Common myeloid progenitor, CD34-positive (primary cell): ENCODE measurements at regions not wholly inside any gene's neighbourhood (a gene's known extent, or its start where the extent isn't known, plus 50 kb on each side); places are given as distances from the start of the nearest gene placed in this dataset.

Source experiments
- CTCF ChIA-PET: fragments of 350-600 bp; sonication (Branson Sonifier 250); formaldehyde crosslinking; loops from one replicate; lab custom pipeline; 2021; ENCODE audit warnings: antibody characterized with exemption; lab: Charles Lee
- POLR2A ChIA-PET: fragments of 350-600 bp; sonication (Branson Sonifier 250); formaldehyde crosslinking; loops from one replicate; lab custom pipeline; 2021; ENCODE audit warnings: antibody characterized with exemption; lab: Charles Lee
- DNase-seq, 3 donors: peaks; one replicate each; pipeline versions ENCODE4 v3.0.0 to v3.0.0-alpha.2; 2013
- H3K27ac ChIP-seq, 2 experiments: 1 replicate in 1 of 2; 2 replicates in 1 of 2; pipeline ENCODE4 v1.7.0; 2013; ENCODE audit warnings: inconsistent platforms in 2 of 2, low read length in 2 of 2, mild to moderate bottlenecking in 2 of 2, low read depth in 1 of 2, moderate library complexity in 1 of 2; ENCODE audit not compliant: severe bottlenecking in 2 of 2, insufficient read depth in 1 of 2, poor library complexity in 1 of 2
- H3K27me3 ChIP-seq, 5 experiments: replicated peaks in 2 of 5; 1 replicate in 3 of 5; 2 replicates in 2 of 5; pipeline versions ENCODE4 v1.6.1 to v1.7.0; 2013; ENCODE audit warnings: low read length in 4 of 5, mild to moderate bottlenecking in 2 of 5, moderate library complexity in 2 of 5, inconsistent platforms in 1 of 5; ENCODE audit not compliant: insufficient read depth in 5 of 5, control insufficient read depth in 4 of 5
- H3K36me3 ChIP-seq, 4 experiments: 1 replicate in 2 of 4; 2 replicates in 2 of 4; pipeline versions ENCODE4 v1.6.1 to v1.7.0; 2013; ENCODE audit warnings: low read length in 3 of 4, control low read depth in 1 of 4, mild to moderate bottlenecking in 1 of 4; ENCODE audit not compliant: control insufficient read depth in 4 of 4, insufficient read depth in 4 of 4
- H3K4me1 ChIP-seq, 4 experiments: 1 replicate in 3 of 4; 2 replicates in 1 of 4; pipeline versions ENCODE4 v1.6.1 to v1.7.1; 2013; ENCODE audit warnings: low read length in 3 of 4, mild to moderate bottlenecking in 3 of 4, control low read depth in 1 of 4, inconsistent platforms in 1 of 4, moderate library complexity in 1 of 4; ENCODE audit not compliant: control insufficient read depth in 4 of 4, insufficient read depth in 4 of 4; ENCODE audit errors: control extremely low read depth in 1 of 4
- H3K4me3 ChIP-seq, 7 experiments: 1 replicate in 4 of 7; 2 replicates in 3 of 7; pipeline versions ENCODE4 v1.5.1 to v1.7.0; 2013; ENCODE audit warnings: mild to moderate bottlenecking in 7 of 7, low read length in 6 of 7, moderate library complexity in 6 of 7, inconsistent platforms in 2 of 7, low read depth in 2 of 7, control low read depth in 1 of 7; ENCODE audit not compliant: insufficient read depth in 4 of 7, control insufficient read depth in 1 of 7; ENCODE audit errors: extremely low read depth in 1 of 7
- H3K9me3 ChIP-seq, 5 experiments: 1 replicate in 4 of 5; 2 replicates in 1 of 5; pipeline versions ENCODE4 v1.6.1 to v1.7.1; 2013; ENCODE audit warnings: low read length in 4 of 5, mild to moderate bottlenecking in 2 of 5, inconsistent platforms in 1 of 5, low read depth in 1 of 5, moderate library complexity in 1 of 5; ENCODE audit not compliant: control insufficient read depth in 4 of 5, insufficient read depth in 2 of 5; ENCODE audit errors: control extremely low read depth in 1 of 5
- WGBS: methylation state at CpG from one replicate; pipeline ENCODE4 v1.1.5; 2013; ENCODE audit not compliant: insufficient coverage; 5-methylcytosine and 5-hydroxymethylcytosine counted together

DNA sequence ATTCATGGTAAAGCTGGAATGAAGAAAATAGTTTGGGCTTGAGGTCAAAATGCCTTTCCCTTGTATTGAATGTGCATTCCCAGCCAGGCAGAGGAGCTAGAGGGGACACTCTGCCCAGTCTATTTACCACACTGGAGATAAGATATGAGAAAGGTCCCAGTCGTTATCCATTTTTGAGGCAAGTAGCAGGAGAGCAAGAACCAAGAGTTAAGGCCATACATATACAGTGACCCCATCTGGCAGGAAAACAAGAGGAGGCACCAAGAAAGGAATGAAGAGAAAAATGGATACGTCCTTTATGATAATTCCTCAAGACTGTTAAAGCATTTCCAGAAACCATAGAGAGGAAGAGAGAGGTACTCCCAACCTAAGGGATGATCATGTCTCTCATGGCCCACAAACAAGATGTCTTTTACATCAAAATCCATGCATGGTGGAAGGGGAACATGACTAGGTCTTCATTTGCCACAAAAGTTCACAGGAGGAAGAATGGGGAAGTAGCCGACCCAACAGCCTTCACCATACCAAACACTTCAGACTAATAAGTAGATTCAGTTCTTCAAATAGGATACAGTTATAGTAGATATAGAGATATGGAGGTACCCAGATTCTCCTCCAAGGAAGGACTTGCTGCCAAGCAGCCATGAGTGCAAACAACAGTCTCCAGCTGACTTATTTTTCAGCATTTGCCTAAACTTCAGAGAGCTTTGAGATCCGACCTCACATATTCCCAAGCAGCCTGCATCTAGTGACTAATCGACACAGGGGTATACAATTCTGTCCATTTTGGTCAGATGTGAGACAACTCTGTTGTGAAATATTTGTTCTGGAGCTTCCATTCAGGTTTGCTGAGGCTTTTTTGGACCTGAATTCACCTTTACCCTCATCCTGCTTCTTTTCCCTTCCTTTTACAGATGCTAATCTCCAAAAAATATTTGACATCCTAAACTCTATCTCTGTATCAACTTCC is 61.1 kb upstream of the CCDC71L start:
- ChIA-PET POLR2A (interaction anchor here (0.6 kb wide), 1 partner anchor 204 kb away, joined by 3 read pairs; no protein-coding TSS in a partner anchor), CTCF (interaction anchor here (1.4 to 8.1 kb wide), 3 partner anchors 11 to 63 kb away, joined by 3 to 61 read pairs (median 28); partner anchors contain the start of gene CCDC71L)
- H3K9me3 ChIP-seq: no peaks in the 10 kb centered on the region
- peaks cover 23 to 51% (median 31%) of the 10 kb centered on the region in 4 experiments for H3K4me1 ChIP-seq
- WGBS: 92% methylated on average over 2 of the region's 5 CpGs
- no peaks in the 10 kb centered on the region for H3K36me3 ChIP-seq
- H3K27me3 ChIP-seq: no peaks in the 10 kb centered on the region
- H3K4me3 ChIP-seq: no peak overlapping the region
- DNase-seq: peak in 2 of 3 donors; percentile 75 to 78
- H3K27ac ChIP-seq: no peak overlapping the region

GRCh38 chr7:106723398-106723797 is 62.4 kb upstream of the CCDC71L start:
- Histone ChIP-seq H3K36me3 (no peaks in the 10 kb centered on the region), H3K4me3 (no peak overlapping the region), H3K27me3 (no peaks in the 10 kb centered on the region), H3K9me3 (no peaks in the 10 kb centered on the region), H3K4me1 (peaks cover 13 to 40% (median 20%) of the 10 kb centered on the region in 4 experiments), H3K27ac (no peak overlapping the region)
- 90% methylated on average over 1 of the region's 1 CpG for WGBS
- POLR2A ChIA-PET: no interaction called here
- CTCF ChIA-PET: interaction anchor here (6.5 to 8.1 kb wide), 2 partner anchors 13 to 64 kb away, joined by 28 to 61 read pairs; partner anchors contain the start of gene CCDC71L
- DNase-seq: no peak

- Histone ChIP-seq H3K27ac (no peak overlapping the region), H3K36me3 (no peaks in the 10 kb centered on the region), H3K27me3 (no peaks in the 10 kb centered on the region), H3K4me1 (peaks cover 14 to 27% (median 21%) of the 10 kb centered on the region in 4 experiments), H3K9me3 (peaks cover 0 to 2% (median 0%) of the 10 kb centered on the region in 5 experiments), H3K4me3 (no peak overlapping the region)
- WGBS: 72% methylated on average over 2 of the region's 2 CpGs
- CTCF ChIA-PET: interaction anchor here (0.8 to 3.6 kb wide), 3 partner anchors 34 to 70 kb away, joined by 4 to 20 read pairs (median 10); partner anchors contain the start of gene CCDC71L
- POLR2A ChIA-PET: interaction anchor here (1.3 kb wide), 1 partner anchor 69 kb away, joined by 3 read pairs; the partner anchor contains the start of gene CCDC71L
- peak in 2 of 3 donors; percentile 22 to 38 for DNase-seq
These were observed 68.9 kb upstream of the CCDC71L start for GRCh38 chr7:106729720-106730385.

- peak overlapping the region in 5 of 7 experiments; percentile 5 to 59 (median 29) for H3K4me3 ChIP-seq
- H3K36me3 ChIP-seq: no peaks in the 10 kb centered on the region
- CTCF ChIA-PET: interaction anchor here (0.6 to 3.6 kb wide), 6 partner anchors 9 to 188 kb away, joined by 4 to 20 read pairs (median 7); partner anchors contain the start of gene CCDC71L
- POLR2A ChIA-PET: interaction anchor here (1.3 kb wide), 1 partner anchor 71 kb away, joined by 3 read pairs; the partner anchor contains the start of gene CCDC71L
- H3K9me3 ChIP-seq: peaks cover 0 to 2% (median 0%) of the 10 kb centered on the region in 5 experiments
- H3K27me3 ChIP-seq: no peaks in the 10 kb centered on the region
- DNase-seq: peak; percentile 67 to 92 (median 91)
- WGBS: 0% methylated on average over 2 of the region's 5 CpGs
- H3K4me1 ChIP-seq: peaks cover 14 to 27% (median 21%) of the 10 kb centered on the region in 4 experiments
- no peak overlapping the region for H3K27ac ChIP-seq
These were observed 70.2 kb upstream of the CCDC71L start for GRCh38 chr7:106731187-106731586.

- ChIA-PET POLR2A (interaction anchor here (0.6 kb wide), 1 partner anchor 145 kb away, joined by 4 read pairs; no protein-coding TSS in a partner anchor), CTCF (interaction anchor here (0.6 to 3.6 kb wide), 7 partner anchors 8 to 189 kb away, joined by 3 to 20 read pairs (median 4); partner anchors contain the start of gene CCDC71L)
- Histone ChIP-seq H3K27me3 (no peaks in the 10 kb centered on the region), H3K36me3 (no peaks in the 10 kb centered on the region), H3K9me3 (peaks cover 0 to 2% (median 0%) of the 10 kb centered on the region in 5 experiments), H3K4me3 (peak overlapping the region in 5 of 7 experiments; percentile 5 to 59 (median 29)), H3K4me1 (peaks cover 17 to 29% (median 22%) of the 10 kb centered on the region in 4 experiments), H3K27ac (no peak overlapping the region)
- 0% methylated on average over 1 of the region's 7 CpGs for WGBS
- peak in 2 of 3 donors; percentile 58 to 71 for DNase-seq
These were observed 70.9 kb upstream of the CCDC71L start for GRCh38 chr7:106731646-106732444.

DNA sequence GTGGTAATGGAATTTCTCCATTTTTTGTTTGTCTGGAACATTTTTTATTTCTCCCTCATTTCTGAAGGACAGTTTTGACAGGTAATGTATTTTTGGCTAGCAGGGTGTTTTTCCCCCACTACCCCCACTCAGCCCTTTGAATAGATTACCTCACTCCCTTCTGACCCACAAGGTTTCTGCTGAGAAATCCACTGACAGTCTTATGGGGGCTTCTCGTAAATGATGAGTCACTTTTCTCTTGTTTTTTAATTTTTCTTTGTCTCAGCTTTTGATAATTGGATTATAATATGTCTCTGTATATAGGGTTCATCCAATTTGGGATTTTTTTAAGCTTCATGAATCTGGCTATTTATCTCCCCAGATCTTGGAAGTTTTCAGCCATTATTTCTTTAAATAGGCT is 74.7 kb upstream of the CCDC71L start:
- no peak overlapping the region for H3K4me3 ChIP-seq
- no peak for DNase-seq
- no CpG with 5 or more reads among the region's 1 CpG for WGBS
- no peaks in the 10 kb centered on the region for H3K27me3 ChIP-seq
- H3K36me3 ChIP-seq: no peaks in the 10 kb centered on the region
- peaks cover 0 to 2% (median 0%) of the 10 kb centered on the region in 5 experiments for H3K9me3 ChIP-seq
- ChIA-PET POLR2A (interaction anchor here (1.4 kb wide), 1 partner anchor 75 kb away, joined by 5 read pairs; the partner anchor contains the start of gene CCDC71L), CTCF (interaction anchor here (0.8 to 4.5 kb wide), 24 partner anchors 9 to 560 kb away, joined by 3 to 93 read pairs (median 6); partner anchors contain the start of gene CCDC71L)
- H3K27ac ChIP-seq: no peak overlapping the region
- H3K4me1 ChIP-seq: peaks cover 12 to 24% (median 18%) of the 10 kb centered on the region in 4 experiments
